ENCODE measurements at regions not wholly inside any gene's neighbourhood (a gene's known extent, or its start where the extent isn't known, plus 50 kb on each side); places are given as distances from the start of the nearest gene placed in this dataset.

GRCh38 chr5:96487859-96488258 lies 54.8 kb upstream of the PCSK1 start:
- no peak for TF ChIP-seq CTCF (tag by site-specific recombination; IDR thresholded peaks at IDR 0.05)
- no peak for TF ChIP-seq ZNF37A (tag by site-specific recombination; IDR thresholded peaks at IDR 0.05)
- TF ChIP-seq TCF7L2 (IDR thresholded peaks at IDR 0.05; ENCODE audit: borderline replicate concordance, low read depth, low read length), result no peak
- TF ChIP-seq, protein P1, sequence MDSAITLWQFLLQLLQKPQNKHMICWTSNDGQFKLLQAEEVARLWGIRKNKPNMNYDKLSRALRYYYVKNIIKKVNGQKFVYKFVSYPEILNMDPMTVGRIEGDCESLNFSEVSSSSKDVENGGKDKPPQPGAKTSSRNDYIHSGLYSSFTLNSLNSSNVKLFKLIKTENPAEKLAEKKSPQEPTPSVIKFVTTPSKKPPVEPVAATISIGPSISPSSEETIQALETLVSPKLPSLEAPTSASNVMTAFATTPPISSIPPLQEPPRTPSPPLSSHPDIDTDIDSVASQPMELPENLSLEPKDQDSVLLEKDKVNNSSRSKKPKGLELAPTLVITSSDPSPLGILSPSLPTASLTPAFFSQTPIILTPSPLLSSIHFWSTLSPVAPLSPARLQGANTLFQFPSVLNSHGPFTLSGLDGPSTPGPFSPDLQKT (IDR thresholded peaks at IDR 0.05; ENCODE audit: borderline replicate concordance, low read depth, low read length), result no peak
